SU-DHL-6 (cell line): ENCODE measurements at regions not wholly inside any gene's neighbourhood (a gene's known extent, or its start where the extent isn't known, plus 50 kb on each side); places are given as distances from the start of the nearest gene placed in this dataset.

Experiments used
- H2AFZ ChIP-seq: fragments of 200-600 bp; sonication (generic); 2 replicates; pipeline ENCODE4 v1.6.1; 2014; ENCODE audit warnings: low read depth, mild to moderate bottlenecking, moderate library complexity, mixed read lengths, antibody characterized with exemption, low read length; ENCODE audit not compliant: severe bottlenecking
- H3F3A ChIP-seq: fragments of 200-600 bp; shearing (Covaris generic); 2 replicates; pipeline ENCODE4 v1.6.0; 2016; ENCODE audit warnings: antibody characterized with exemption, mild to moderate bottlenecking; ENCODE audit not compliant: insufficient read depth
- H3K27ac ChIP-seq: fragments of 200-600 bp; sonication (generic); 2 replicates; pipeline ENCODE4 v1.5.1; 2016; ENCODE audit warnings: low read depth, mild to moderate bottlenecking, low read length, moderate library complexity, mixed read lengths
- H3K27me3 ChIP-seq: fragments of 200-600 bp; sonication (generic), shearing (Covaris generic); 2 replicates; pipeline ENCODE4 v1.6.0; 2014; ENCODE audit warnings: mild to moderate bottlenecking, low read length
- H3K36me3 ChIP-seq: fragments of 200-600 bp; sonication (generic); 2 replicates; pipeline ENCODE4 v1.6.1; 2014; ENCODE audit warnings: mild to moderate bottlenecking, low read length, mixed read lengths
- H3K4me2 ChIP-seq: fragments of 300-600, 200-600 bp; shearing (Covaris generic), sonication (generic); 2 replicates; pipeline ENCODE4 v1.6.0; 2014; ENCODE audit warnings: low read length, low read depth, mild to moderate bottlenecking; ENCODE audit not compliant: poor library complexity, severe bottlenecking
- H3K4me3 ChIP-seq: fragments of 200-600 bp; sonication (generic); 2 replicates; pipeline ENCODE4 v1.5.1; 2014; ENCODE audit warnings: antibody characterized with exemption, low read length, mild to moderate bottlenecking, mixed read lengths; ENCODE audit not compliant: insufficient read depth, poor library complexity, severe bottlenecking
- H3K79me2 ChIP-seq: fragments of 200-600 bp; sonication (generic); 2 replicates; pipeline ENCODE4 v1.6.1; 2014; ENCODE audit warnings: mild to moderate bottlenecking, low read length, moderate library complexity; ENCODE audit not compliant: insufficient read depth
- H3K9ac ChIP-seq: fragments of 200-600 bp; sonication (generic); 2 replicates; pipeline ENCODE4 v1.7.0; 2014; ENCODE audit warnings: mild to moderate bottlenecking, low read length
- H3K9me2 ChIP-seq: fragments of 200-600 bp; sonication (generic); replicated peaks from 2 replicates; pipeline ENCODE4 v1.6.1; 2014; ENCODE audit warnings: low read length; ENCODE audit not compliant: insufficient read depth
- H3K9me3 ChIP-seq: fragments of 200-600 bp; sonication (generic); 2 replicates; pipeline ENCODE4 v1.6.1; 2014; ENCODE audit warnings: low read length, mixed read lengths; ENCODE audit not compliant: insufficient read depth
- H4K20me1 ChIP-seq: fragments of 200-600 bp; sonication (generic); 2 replicates; pipeline ENCODE4 v1.6.1; 2014; ENCODE audit warnings: low read depth, mild to moderate bottlenecking, antibody characterized with exemption, low read length, moderate library complexity, mixed read lengths
- CTCF ChIP-seq: fragments of 200-600 bp; sonication (generic); IDR thresholded peaks from one replicate; pipeline ENCODE4 v1.5.1; 2017; ENCODE audit warnings: antibody characterized with exemption, mild to moderate bottlenecking, low read length, moderate library complexity; ENCODE audit not compliant: insufficient read depth, poor library complexity, severe bottlenecking
- EZH2phosphoT487 ChIP-seq: fragments of 200-600 bp; sonication (generic), shearing (Covaris generic); conservative IDR thresholded peaks from 2 replicates; pipeline ENCODE4 v1.6.1; 2018; ENCODE audit warnings: mild to moderate bottlenecking, antibody characterized with exemption, low read length, moderate library complexity, mixed read lengths

- H2AFZ ChIP-seq, result no peak overlapping the region
- H3K4me3 ChIP-seq, result no peak overlapping the region
- H3K9ac ChIP-seq, result no peak overlapping the region
- no peaks in the 10 kb centered on the region for H3K79me2 ChIP-seq
- no peaks in the 10 kb centered on the region for H3K9me2 ChIP-seq
- no peaks in the 10 kb centered on the region for H3K27me3 ChIP-seq
- H3F3A ChIP-seq, result no peaks in the 10 kb centered on the region
- TF ChIP-seq CTCF (no peak), EZH2phosphoT487 (no peak)
- H3K36me3 ChIP-seq, result no peaks in the 10 kb centered on the region
- H4K20me1 ChIP-seq, result no peaks in the 10 kb centered on the region
- no peaks in the 10 kb centered on the region for H3K9me3 ChIP-seq
- H3K4me2 ChIP-seq, result no peak overlapping the region
- no peak overlapping the region for H3K27ac ChIP-seq
These were observed 86.5 kb upstream of the CACNA1E start for GRCh38 chr1:181396811-181397210.

- Histone ChIP-seq H3K36me3 (no peaks in the 10 kb centered on the region), H3K9me3 (no peaks in the 10 kb centered on the region), H3K9me2 (no peaks in the 10 kb centered on the region), H2AFZ (no peak overlapping the region), H3K9ac (no peak overlapping the region), H3F3A (no peaks in the 10 kb centered on the region), H3K4me3 (no peak overlapping the region), H4K20me1 (no peaks in the 10 kb centered on the region), H3K79me2 (no peaks in the 10 kb centered on the region), H3K27ac (no peak overlapping the region), H3K4me2 (no peak overlapping the region), H3K27me3 (no peaks in the 10 kb centered on the region)
- TF ChIP-seq EZH2phosphoT487, result no peak
- no peak for TF ChIP-seq CTCF
These were observed 85.5 kb upstream of the CACNA1E start for GRCh38 chr1:181397845-181398244.

- H3K79me2 ChIP-seq, result no peaks in the 10 kb centered on the region
- no peaks in the 10 kb centered on the region for H4K20me1 ChIP-seq
- H3K27ac ChIP-seq, result no peak overlapping the region
- no peak overlapping the region for H3K4me2 ChIP-seq
- no peaks in the 10 kb centered on the region for H3F3A ChIP-seq
- no peaks in the 10 kb centered on the region for H3K27me3 ChIP-seq
- no peaks in the 10 kb centered on the region for H3K36me3 ChIP-seq
- no peaks in the 10 kb centered on the region for H3K9me3 ChIP-seq
- H2AFZ ChIP-seq, result no peak overlapping the region
- TF ChIP-seq CTCF, result no peak
- no peak for TF ChIP-seq EZH2phosphoT487
- H3K4me3 ChIP-seq, result no peak overlapping the region
- H3K9me2 ChIP-seq, result no peaks in the 10 kb centered on the region
- H3K9ac ChIP-seq, result no peak overlapping the region
These were observed 84.8 kb upstream of the CACNA1E start for GRCh38 chr1:181398544-181398943.

- Histone ChIP-seq H3K79me2 (no peaks in the 10 kb centered on the region), H3K4me2 (no peak overlapping the region), H2AFZ (no peak overlapping the region), H4K20me1 (no peaks in the 10 kb centered on the region), H3K4me3 (no peak overlapping the region), H3K27ac (no peak overlapping the region), H3K9me2 (no peaks in the 10 kb centered on the region), H3K27me3 (no peaks in the 10 kb centered on the region), H3K9me3 (no peaks in the 10 kb centered on the region), H3K9ac (no peak overlapping the region), H3K36me3 (no peaks in the 10 kb centered on the region), H3F3A (no peaks in the 10 kb centered on the region)
- TF ChIP-seq CTCF (no peak), EZH2phosphoT487 (no peak)
These were observed 77.7 kb upstream of the CACNA1E start for GRCh38 chr1:181405584-181405983.
